ENCODE measurements at regions not wholly inside any gene's neighbourhood (a gene's known extent, or its start where the extent isn't known, plus 50 kb on each side); places are given as distances from the start of the nearest gene placed in this dataset.

GRCh38 chrX:43016021-43016420 is 238.1 kb upstream of the PPP1R2C start:
- no peak for FAIRE-seq
- no peak for TF ChIP-seq POLR2A (IDR thresholded peaks at IDR 0.05; ENCODE audit: low read depth, low read length)
- DNase-seq (ENCODE audit: insufficient read length, low spot score) = no peak

- DNase-seq (ENCODE audit: insufficient read length, low spot score) (no peak), FAIRE-seq (no peak)
- no peak for TF ChIP-seq POLR2A (IDR thresholded peaks at IDR 0.05; ENCODE audit: low read depth, low read length)
Measured at GRCh38 chrX:43018031-43018430, 240.1 kb upstream of the PPP1R2C start.

GRCh38 chrX:43019021-43019420 is 241.1 kb upstream of the PPP1R2C start:
- DNase-seq (ENCODE audit: insufficient read length, low spot score) (no peak), FAIRE-seq (no peak)
- TF ChIP-seq POLR2A (IDR thresholded peaks at IDR 0.05; ENCODE audit: low read depth, low read length) = no peak

GRCh38 chrX:43025806-43026315 is 247.9 kb upstream of the PPP1R2C start:
- TF ChIP-seq POLR2A (IDR thresholded peaks at IDR 0.05; ENCODE audit: low read depth, low read length) = no peak

GRCh38 chrX:43064096-43064495 is 286.1 kb upstream of the PPP1R2C start:
- no peak for FAIRE-seq
- TF ChIP-seq POLR2A (IDR thresholded peaks at IDR 0.05; ENCODE audit: low read depth, low read length) = no peak
- DNase-seq (ENCODE audit: insufficient read length, low spot score) = no peak

More at GRCh38 chrX:43025806-43026315, 247.9 kb upstream of the PPP1R2C start:
- no peak for DNase-seq (ENCODE audit: insufficient read length, low spot score)
- no peak for FAIRE-seq

- no peak for DNase-seq (ENCODE audit: insufficient read length, low spot score)
- TF ChIP-seq POLR2A (IDR thresholded peaks at IDR 0.05; ENCODE audit: low read depth, low read length) = no peak
- no peak for FAIRE-seq
Measured at GRCh38 chrX:43065978-43066377, 288.0 kb upstream of the PPP1R2C start.

- no peak for FAIRE-seq
- no peak for DNase-seq (ENCODE audit: insufficient read length, low spot score)
- no peak for TF ChIP-seq POLR2A (IDR thresholded peaks at IDR 0.05; ENCODE audit: low read depth, low read length)
Measured at GRCh38 chrX:43068639-43069038, 290.7 kb upstream of the PPP1R2C start.

- no peak for TF ChIP-seq POLR2A (IDR thresholded peaks at IDR 0.05; ENCODE audit: low read depth, low read length)
- DNase-seq (ENCODE audit: insufficient read length, low spot score) (no peak), FAIRE-seq (no peak)
Measured at GRCh38 chrX:43083016-43083415, 305.1 kb upstream of the PPP1R2C start.

GRCh38 chrX:43087830-43088229 is 309.9 kb upstream of the PPP1R2C start:
- no peak for TF ChIP-seq POLR2A (IDR thresholded peaks at IDR 0.05; ENCODE audit: low read depth, low read length)
- DNase-seq (ENCODE audit: insufficient read length, low spot score) (no peak), FAIRE-seq (no peak)

- no peak for TF ChIP-seq POLR2A (IDR thresholded peaks at IDR 0.05; ENCODE audit: low read depth, low read length)
- no peak for DNase-seq (ENCODE audit: insufficient read length, low spot score)
- FAIRE-seq = no peak
Measured at GRCh38 chrX:43096830-43097229, 318.9 kb upstream of the PPP1R2C start.

GRCh38 chrX:43106009-43106408 is 328.0 kb upstream of the PPP1R2C start:
- FAIRE-seq = no peak
- TF ChIP-seq POLR2A (IDR thresholded peaks at IDR 0.05; ENCODE audit: low read depth, low read length) = no peak
- no peak for DNase-seq (ENCODE audit: insufficient read length, low spot score)

GRCh38 chrX:43108828-43109227 is 330.9 kb upstream of the PPP1R2C start:
- no peak for DNase-seq (ENCODE audit: insufficient read length, low spot score)
- TF ChIP-seq POLR2A (IDR thresholded peaks at IDR 0.05; ENCODE audit: low read depth, low read length) = no peak
- no peak for FAIRE-seq

GRCh38 chrX:43121637-43122036 is 343.7 kb upstream of the PPP1R2C start:
- no peak for FAIRE-seq
- no peak for DNase-seq (ENCODE audit: insufficient read length, low spot score)
- no peak for TF ChIP-seq POLR2A (IDR thresholded peaks at IDR 0.05; ENCODE audit: low read depth, low read length)

GRCh38 chrX:43139645-43140044 is 361.7 kb upstream of the PPP1R2C start:
- TF ChIP-seq POLR2A (IDR thresholded peaks at IDR 0.05; ENCODE audit: low read depth, low read length) = no peak
- DNase-seq (ENCODE audit: insufficient read length, low spot score) = no peak
- FAIRE-seq = no peak

- FAIRE-seq = no peak
- TF ChIP-seq POLR2A (IDR thresholded peaks at IDR 0.05; ENCODE audit: low read depth, low read length) = no peak
Measured at GRCh38 chrX:43140582-43140981, 362.6 kb upstream of the PPP1R2C start.

GRCh38 chrX:43141885-43142284 is 363.9 kb upstream of the PPP1R2C start:
- FAIRE-seq (no peak), DNase-seq (ENCODE audit: insufficient read length, low spot score) (no peak)
- TF ChIP-seq POLR2A (IDR thresholded peaks at IDR 0.05; ENCODE audit: low read depth, low read length) = no peak

More at GRCh38 chrX:43140582-43140981, 362.6 kb upstream of the PPP1R2C start:
- DNase-seq (ENCODE audit: insufficient read length, low spot score) = no peak

Data from H54 (cell line).